AG04449 (cell line): ENCODE measurements at regions not wholly inside any gene's neighbourhood (a gene's known extent, or its start where the extent isn't known, plus 50 kb on each side); places are given as distances from the start of the nearest gene placed in this dataset.

ENCODE experiments used
- CTCF ChIA-PET: fragments of 350-600 bp; formaldehyde crosslinking; extraction: SDS; loops from one replicate; lab custom pipeline; 2021; ENCODE audit warnings: antibody characterized with exemption; lab: Yijun Ruan, JAX
- POLR2A ChIA-PET: fragments of 400-600, 350-600 bp; formaldehyde crosslinking; extraction: SDS; loops from one replicate; lab custom pipeline; 2020; ENCODE audit warnings: antibody characterized with exemption, inconsistent platforms; lab: Yijun Ruan, JAX
- DNase-seq: peaks from one replicate; pipeline ENCODE4 v3.0.0-alpha.2; 2010; ENCODE audit warnings: low read depth, low spot score
- H3K4me3 ChIP-seq: 2 replicates; pipeline ENCODE4 v1.5.1; 2011; ENCODE audit warnings: low read depth, mild to moderate bottlenecking, control low read depth, low read length
- TF ChIP-seq, protein P1 (sequence below): IDR thresholded peaks from one replicate; pipeline ENCODE4 v1.5.1; 2011; ENCODE audit warnings: mild to moderate bottlenecking, moderate library complexity, low read length, control low read depth, inconsistent platforms; ENCODE audit not compliant: insufficient read depth; ENCODE audit errors: missing control alignments

DNA sequence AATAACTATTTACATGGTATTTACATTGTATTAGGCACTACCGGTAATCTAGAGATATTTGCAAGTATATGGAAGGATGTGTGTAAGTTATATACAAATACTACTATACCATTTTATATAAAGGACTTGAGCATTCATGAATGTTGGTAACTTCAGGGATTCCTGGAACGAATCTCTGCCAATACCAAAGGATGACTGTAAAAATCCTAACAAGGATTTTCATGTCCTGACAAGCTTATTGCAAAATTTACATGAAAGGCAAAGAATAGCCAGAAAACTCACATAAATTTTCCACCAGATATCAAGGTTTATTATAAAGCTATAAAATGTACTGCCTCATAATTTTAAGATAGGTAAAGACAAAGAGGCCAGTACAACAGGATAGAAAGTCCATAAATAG lies 325.2 kb upstream of the NRIP1 start:
- TF ChIP-seq, protein P1, sequence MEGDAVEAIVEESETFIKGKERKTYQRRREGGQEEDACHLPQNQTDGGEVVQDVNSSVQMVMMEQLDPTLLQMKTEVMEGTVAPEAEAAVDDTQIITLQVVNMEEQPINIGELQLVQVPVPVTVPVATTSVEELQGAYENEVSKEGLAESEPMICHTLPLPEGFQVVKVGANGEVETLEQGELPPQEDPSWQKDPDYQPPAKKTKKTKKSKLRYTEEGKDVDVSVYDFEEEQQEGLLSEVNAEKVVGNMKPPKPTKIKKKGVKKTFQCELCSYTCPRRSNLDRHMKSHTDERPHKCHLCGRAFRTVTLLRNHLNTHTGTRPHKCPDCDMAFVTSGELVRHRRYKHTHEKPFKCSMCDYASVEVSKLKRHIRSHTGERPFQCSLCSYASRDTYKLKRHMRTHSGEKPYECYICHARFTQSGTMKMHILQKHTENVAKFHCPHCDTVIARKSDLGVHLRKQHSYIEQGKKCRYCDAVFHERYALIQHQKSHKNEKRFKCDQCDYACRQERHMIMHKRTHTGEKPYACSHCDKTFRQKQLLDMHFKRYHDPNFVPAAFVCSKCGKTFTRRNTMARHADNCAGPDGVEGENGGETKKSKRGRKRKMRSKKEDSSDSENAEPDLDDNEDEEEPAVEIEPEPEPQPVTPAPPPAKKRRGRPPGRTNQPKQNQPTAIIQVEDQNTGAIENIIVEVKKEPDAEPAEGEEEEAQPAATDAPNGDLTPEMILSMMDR, result no peak
- ChIA-PET CTCF (no interaction called here), POLR2A (no interaction called here)
- H3K4me3 ChIP-seq, result no peak overlapping the region
- no peak for DNase-seq

DNA sequence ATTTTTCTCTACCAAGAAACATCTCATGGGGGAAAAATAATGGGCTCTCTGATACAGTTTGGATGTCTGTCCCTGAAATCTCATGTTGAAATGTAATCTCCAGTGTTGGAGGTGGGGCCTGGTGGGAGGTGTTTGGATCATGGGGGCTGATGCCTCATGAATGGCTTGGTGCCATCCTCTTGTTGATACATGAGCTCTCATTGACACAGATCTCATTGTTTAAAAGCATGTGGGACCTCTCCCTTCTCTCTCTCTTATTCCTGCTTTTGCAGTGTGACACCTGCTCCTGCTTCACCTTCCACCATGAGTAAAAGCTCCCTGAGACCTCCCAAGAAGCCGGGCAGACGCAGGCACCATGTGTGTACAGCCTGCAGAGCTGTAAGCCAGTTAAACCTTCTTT lies 332.5 kb upstream of the NRIP1 start:
- CTCF ChIA-PET, result no interaction called here

DNA sequence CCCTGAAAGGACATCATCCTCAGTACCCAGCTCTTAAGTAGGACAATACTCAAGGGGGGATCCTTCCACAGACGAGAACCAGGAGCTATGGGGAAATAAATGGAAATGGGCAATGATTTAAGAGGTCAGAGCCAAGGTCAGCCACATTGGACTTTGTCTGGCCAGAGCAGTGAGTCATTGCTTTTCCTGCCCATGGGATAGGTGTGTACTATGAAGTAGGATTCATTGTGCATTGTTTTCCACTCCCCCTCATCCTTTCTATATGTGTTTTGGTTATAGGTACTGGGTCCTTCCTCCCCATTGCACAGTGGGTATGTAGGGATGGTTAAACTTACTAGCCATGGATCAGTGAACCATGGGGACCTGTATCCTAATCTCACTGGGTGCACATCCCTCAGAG lies 328.9 kb upstream of the USP25 start:
- POLR2A ChIA-PET, result no interaction called here
- TF ChIP-seq, protein P1, result no peak
- no peak overlapping the region for H3K4me3 ChIP-seq
- no peak for DNase-seq
- CTCF ChIA-PET, result no interaction called here

More for the DNA sequence above, 332.5 kb upstream of the NRIP1 start:
- no peak for DNase-seq
- POLR2A ChIA-PET, result no interaction called here
- TF ChIP-seq, protein P1, result no peak
- H3K4me3 ChIP-seq, result no peak overlapping the region

DNA sequence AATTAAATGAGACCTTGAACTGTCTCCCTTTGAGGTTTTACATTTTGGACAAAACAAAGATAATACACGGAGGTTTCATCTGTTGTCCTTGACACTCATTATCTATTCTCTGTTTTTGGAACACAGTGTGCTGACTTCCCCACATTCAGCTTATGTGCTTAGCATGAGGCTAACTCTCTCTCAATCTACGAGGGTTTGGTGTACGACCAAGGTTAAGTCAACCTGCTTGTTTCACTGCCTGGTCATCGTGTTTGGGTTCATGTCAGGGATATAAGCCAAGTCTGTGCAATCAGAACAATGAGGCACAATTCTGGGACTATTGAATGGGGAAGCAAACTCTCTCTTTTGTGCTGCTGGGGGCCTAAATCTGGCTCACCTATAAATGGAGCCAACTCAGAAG lies 328.5 kb upstream of the USP25 start:
- POLR2A ChIA-PET, result no interaction called here

DNA sequence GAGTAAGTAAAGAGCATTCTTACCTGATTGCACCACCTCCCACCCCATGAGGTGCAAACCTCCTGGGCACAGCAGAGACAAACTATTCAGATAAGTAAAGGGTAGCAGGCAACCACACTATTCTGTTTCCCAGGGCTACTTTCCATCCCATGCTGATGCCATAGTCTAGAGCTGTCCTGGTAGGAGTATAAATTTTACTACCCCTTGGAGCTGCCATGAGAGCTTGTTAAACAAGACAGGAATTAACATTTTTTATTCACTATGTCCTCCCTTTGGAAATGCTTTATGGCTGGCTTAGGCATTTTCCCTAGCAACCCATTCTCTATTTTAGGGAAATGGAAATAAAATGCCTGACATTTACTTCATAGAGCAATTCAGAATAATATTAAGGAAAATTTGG lies 324.6 kb upstream of the USP25 start:
- H3K4me3 ChIP-seq, result no peak overlapping the region
- TF ChIP-seq, protein P1, result no peak
- ChIA-PET POLR2A (no interaction called here), CTCF (no interaction called here)
- DNase-seq, result no peak

More for the DNA sequence above, 328.5 kb upstream of the USP25 start:
- H3K4me3 ChIP-seq, result no peak overlapping the region
- CTCF ChIA-PET, result no interaction called here
- no peak for DNase-seq
- TF ChIP-seq, protein P1, result no peak

DNA sequence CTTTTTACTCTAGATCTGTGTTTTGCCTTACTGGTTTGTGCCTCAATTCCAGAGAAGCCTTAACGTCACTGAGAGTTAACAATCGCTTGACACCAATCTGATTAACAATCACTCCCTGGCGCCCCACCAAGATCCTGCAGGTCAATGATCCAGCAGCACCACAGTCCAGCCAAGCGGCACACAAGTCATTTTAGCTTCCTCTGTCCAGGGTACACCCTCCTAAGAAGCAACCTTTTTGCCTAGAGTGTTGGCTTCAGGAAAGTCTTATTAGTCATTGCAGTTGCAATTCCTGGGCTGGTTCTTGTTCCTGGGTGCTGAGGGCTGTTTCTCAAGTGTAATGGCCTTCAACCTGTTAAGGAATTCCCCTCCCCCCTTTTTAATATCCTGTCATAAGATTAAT lies 323.0 kb upstream of the USP25 start:
- TF ChIP-seq, protein P1, result no peak
- ChIA-PET CTCF (no interaction called here), POLR2A (no interaction called here)
- no peak overlapping the region for H3K4me3 ChIP-seq
- DNase-seq, result no peak
